IMR-90 (cell line): ENCODE measurements at regions not wholly inside any gene's neighbourhood (a gene's known extent, or its start where the extent isn't known, plus 50 kb on each side); places are given as distances from the start of the nearest gene placed in this dataset.
A peak's percentile ranks its signal among the peaks of the same experiment; 100 is the strongest.

ENCODE experiments used
- ATAC-seq: fragments of 200-7000 bp; cut with Tn5 transposase; 2 replicates; pipeline ENCODE4 v1.9.1; 2020; ENCODE audit warnings: low read depth, mild to moderate bottlenecking, moderate library complexity
- BruUV-seq: library from RNA; stranded (reverse); fragments of 400-500 nt; replicated peaks from 2 replicates; lab custom pipeline; 2021; lab: Mats Ljungman, UMichigan
- CTCF ChIA-PET: fragments of 300-600 bp; formaldehyde crosslinking; extraction: SDS; loops from one replicate; lab custom pipeline; 2021; ENCODE audit warnings: antibody characterized with exemption; lab: Yijun Ruan, JAX
- POLR2A ChIA-PET: fragments of 300-600 bp; sonication (Branson Sonifier 250); formaldehyde crosslinking; loops from one replicate; lab custom pipeline; 2022; ENCODE audit warnings: antibody characterized with exemption; ENCODE audit not compliant: unreplicated experiment; lab: Charles Lee
- DNase-seq: peaks from one replicate; pipeline ENCODE4 v3.0.0; 2013
- H2AFZ ChIP-seq: replicated peaks from 2 replicates; pipeline ENCODE3; 2013; ENCODE audit warnings: low read length, mild to moderate bottlenecking; ENCODE audit not compliant: poor library complexity
- H2AK5ac ChIP-seq: 2 replicates; pipeline ENCODE4 v1.6.1; 2013; ENCODE audit warnings: low read depth, low read length, inconsistent platforms
- H2AK9ac ChIP-seq: replicated peaks from 2 replicates; pipeline ENCODE3; 2013; ENCODE audit warnings: mild to moderate bottlenecking, low read depth, low read length, moderate library complexity; ENCODE audit not compliant: poor library complexity
- H2BK120ac ChIP-seq: 2 replicates; pipeline ENCODE4 v1.6.1; 2013; ENCODE audit warnings: low read depth, low read length, inconsistent platforms
- H2BK15ac ChIP-seq: 3 replicates; pipeline ENCODE4 v1.6.1; 2013; ENCODE audit warnings: low read depth, low read length, inconsistent platforms
- H2BK20ac ChIP-seq: 2 replicates; pipeline ENCODE4 v1.6.1; 2013; ENCODE audit warnings: low read depth, mild to moderate bottlenecking, inconsistent platforms, low read length, moderate library complexity
- H2BK5ac ChIP-seq: 2 replicates; pipeline ENCODE4 v1.6.1; 2013; ENCODE audit warnings: mild to moderate bottlenecking, low read depth, low read length, inconsistent platforms; ENCODE audit not compliant: poor library complexity, severe bottlenecking
- H3K14ac ChIP-seq: replicated peaks from 2 replicates; pipeline ENCODE4 v1.6.1; 2013; ENCODE audit warnings: low read depth, low read length, inconsistent platforms
- H3K18ac ChIP-seq: 2 replicates; pipeline ENCODE4 v1.6.1; 2013; ENCODE audit warnings: low read depth, low read length, control low read depth
- H3K23ac ChIP-seq: 2 replicates; pipeline ENCODE4 v1.6.1; 2013; ENCODE audit warnings: low read depth, low read length, inconsistent platforms
- H3K27ac ChIP-seq: 2 replicates; pipeline ENCODE4 v1.5.1; 2013; ENCODE audit warnings: mild to moderate bottlenecking, control low read depth, low read length; ENCODE audit not compliant: insufficient read depth
- H3K27me3 ChIP-seq: 2 replicates; pipeline ENCODE4 v1.6.1; 2013; ENCODE audit warnings: low read length; ENCODE audit not compliant: control insufficient read depth, insufficient read depth
- H3K36me3 ChIP-seq: 2 replicates; pipeline ENCODE4 v1.6.1; 2013; ENCODE audit warnings: low read length, mixed read lengths; ENCODE audit not compliant: control insufficient read depth, insufficient read depth
- H3K4ac ChIP-seq: 2 replicates; pipeline ENCODE4 v1.6.1; 2013; ENCODE audit warnings: low read depth, low read length, inconsistent platforms
- H3K4me1 ChIP-seq: 2 replicates; pipeline ENCODE4 v1.6.1; 2013; ENCODE audit warnings: low read length, mixed read lengths; ENCODE audit not compliant: control insufficient read depth, insufficient read depth
- H3K4me2 ChIP-seq: 2 replicates; pipeline ENCODE4 v1.6.1; 2013; ENCODE audit warnings: low read depth, mild to moderate bottlenecking, control low read depth, low read length, moderate library complexity
- H3K4me3 ChIP-seq: 2 replicates; pipeline ENCODE4 v1.5.1; 2013; ENCODE audit warnings: low read depth, mild to moderate bottlenecking, control low read depth, low read length, moderate library complexity; ENCODE audit not compliant: insufficient read depth
- H3K56ac ChIP-seq: 2 replicates; pipeline ENCODE4 v1.6.1; 2013; ENCODE audit warnings: low read length, inconsistent platforms; ENCODE audit not compliant: insufficient read depth; ENCODE audit errors: extremely low read depth
- H3K79me1 ChIP-seq, 2 experiments: 2 replicates each; pipeline ENCODE4 v1.6.1; 2013; ENCODE audit warnings: low read length in 2 of 2, inconsistent platforms in 1 of 2, low read depth in 1 of 2
- H3K9ac ChIP-seq: 2 replicates; pipeline ENCODE4 v1.6.1; 2013; ENCODE audit warnings: low read depth, low read length, control low read depth
- H3K9me1 ChIP-seq: 2 replicates; pipeline ENCODE4 v1.6.1; 2013; ENCODE audit warnings: low read length, inconsistent platforms; ENCODE audit not compliant: insufficient read depth
- H3K9me3 ChIP-seq: 2 replicates; pipeline ENCODE4 v1.6.1; 2013; ENCODE audit warnings: low read length; ENCODE audit not compliant: control insufficient read depth, insufficient read depth
- H4K20me1 ChIP-seq: 2 replicates; pipeline ENCODE4 v1.6.1; 2013; ENCODE audit warnings: low read length, inconsistent platforms; ENCODE audit not compliant: insufficient read depth
- H4K5ac ChIP-seq: 2 replicates; pipeline ENCODE4 v1.6.1; 2013; ENCODE audit warnings: mild to moderate bottlenecking, low read depth, low read length, control low read depth
- H4K8ac ChIP-seq, 2 experiments: 2 replicates each; pipeline ENCODE4 v1.6.1; 2013; ENCODE audit warnings: low read depth in 2 of 2, low read length in 2 of 2, control low read depth in 1 of 2, inconsistent platforms in 1 of 2
- H4K91ac ChIP-seq: 2 replicates; pipeline ENCODE4 v1.6.1; 2013; ENCODE audit warnings: low read depth, low read length, inconsistent platforms; ENCODE audit not compliant: insufficient read depth
- BHLHE40 ChIP-seq: fragments of 150-350 bp; IDR thresholded peaks from 2 replicates; pipeline ENCODE4 v1.6.1; 2016; ENCODE audit warnings: mild to moderate bottlenecking, low read depth, low read length
- CEBPB ChIP-seq: IDR thresholded peaks from 2 replicates; pipeline ENCODE4 v1.6.1; 2012; ENCODE audit warnings: low read depth, low read length, improper control_type of control experiment
- CHD1 ChIP-seq: IDR thresholded peaks from 2 replicates; pipeline ENCODE4 v1.6.1; 2012; ENCODE audit warnings: low read depth, low read length, improper control_type of control experiment
- FOS ChIP-seq: fragments of 150-350 bp; IDR thresholded peaks from 2 replicates; pipeline ENCODE4 v1.6.1; 2016; ENCODE audit warnings: low read depth, low read length
- MAFK ChIP-seq: IDR thresholded peaks from 2 replicates; pipeline ENCODE4 v1.6.1; 2012; ENCODE audit warnings: low read depth, low read length, improper control_type of control experiment
- MAZ ChIP-seq: IDR thresholded peaks from 2 replicates; pipeline ENCODE4 v1.6.1; 2012; ENCODE audit warnings: low read depth, mild to moderate bottlenecking, low read length, improper control_type of control experiment, moderate library complexity, borderline replicate concordance
- MXI1 ChIP-seq: IDR thresholded peaks from 2 replicates; pipeline ENCODE4 v1.6.1; 2012; ENCODE audit warnings: low read depth, mild to moderate bottlenecking, low read length, moderate library complexity, borderline replicate concordance
- NFE2L2 ChIP-seq: fragments of 150-350 bp; IDR thresholded peaks from 2 replicates; pipeline ENCODE4 v1.6.1; 2016; ENCODE audit warnings: low read depth, mild to moderate bottlenecking, low read length
- POLR2A ChIP-seq: IDR thresholded peaks from 2 replicates; pipeline ENCODE4 v1.6.1; 2012; ENCODE audit warnings: mild to moderate bottlenecking, low read depth, low read length
- RAD21 ChIP-seq: IDR thresholded peaks from 2 replicates; pipeline ENCODE4 v1.6.1; 2012; ENCODE audit warnings: low read length, improper control_type of control experiment
- RCOR1 ChIP-seq: IDR thresholded peaks from 2 replicates; pipeline ENCODE4 v1.6.1; 2012; ENCODE audit warnings: mild to moderate bottlenecking, low read length, improper control_type of control experiment; ENCODE audit not compliant: insufficient replicate concordance
- RFX5 ChIP-seq: IDR thresholded peaks from 2 replicates; pipeline ENCODE4 v1.8.0; 2012; ENCODE audit warnings: low read depth, mild to moderate bottlenecking, low read length, moderate library complexity
- SMC3 ChIP-seq: fragments of 150-350 bp; IDR thresholded peaks from 2 replicates; pipeline ENCODE4 v1.6.1; 2016; ENCODE audit warnings: low read depth, mild to moderate bottlenecking, antibody characterized with exemption, low read length, moderate library complexity
- WGBS, 2 experiments: methylation state at CpG; one replicate each; pipeline versions ENCODE4 v1.1.5 to v1.1.7; 2013; ENCODE audit warnings: missing lambda C conversion rate in 2 of 2; ENCODE audit not compliant: insufficient read length in 1 of 2; ENCODE audit errors: extremely low coverage in 2 of 2; 5-methylcytosine and 5-hydroxymethylcytosine counted together
- dilution Hi-C: fragments of 300-500 bp; cut with HindIII; formaldehyde crosslinking; loops from one replicate; pipeline ENCODE4 v1.14.3; 2018; ENCODE audit warnings: low sequenced_read_pairs; ENCODE audit not compliant: unreplicated experiment
- in situ Hi-C: fragments of 300-500 bp; cut with MboI; formaldehyde crosslinking; loops from 3 replicates; pipeline ENCODE4 v1.14.3; 2019; ENCODE audit warnings: low sequenced_read_pairs, inconsistent platforms, mixed read lengths
- intact Hi-C: fragments of 100-400 bp; cut with micrococcal nuclease; formaldehyde crosslinking; loops from 2 replicates; pipeline ENCODE4 v1.10.0; 2022
- TF ChIP-seq, protein P1 (sequence below): fragments of 150-350 bp; IDR thresholded peaks from 2 replicates; pipeline ENCODE4 v1.6.1; 2017; ENCODE audit warnings: mild to moderate bottlenecking, antibody characterized with exemption, low read length, low read depth
- TF ChIP-seq, protein P2 (sequence below): conservative IDR thresholded peaks from 2 replicates; pipeline ENCODE4 v1.5.1; 2012; ENCODE audit warnings: mild to moderate bottlenecking, low read depth, low read length, improper control_type of control experiment
- TF ChIP-seq, protein P3 (sequence below): fragments of 150-350 bp; IDR thresholded peaks from 2 replicates; pipeline ENCODE4 v1.6.1; 2016; ENCODE audit warnings: low read depth, mild to moderate bottlenecking, low read length, moderate library complexity, borderline replicate concordance

DNA sequence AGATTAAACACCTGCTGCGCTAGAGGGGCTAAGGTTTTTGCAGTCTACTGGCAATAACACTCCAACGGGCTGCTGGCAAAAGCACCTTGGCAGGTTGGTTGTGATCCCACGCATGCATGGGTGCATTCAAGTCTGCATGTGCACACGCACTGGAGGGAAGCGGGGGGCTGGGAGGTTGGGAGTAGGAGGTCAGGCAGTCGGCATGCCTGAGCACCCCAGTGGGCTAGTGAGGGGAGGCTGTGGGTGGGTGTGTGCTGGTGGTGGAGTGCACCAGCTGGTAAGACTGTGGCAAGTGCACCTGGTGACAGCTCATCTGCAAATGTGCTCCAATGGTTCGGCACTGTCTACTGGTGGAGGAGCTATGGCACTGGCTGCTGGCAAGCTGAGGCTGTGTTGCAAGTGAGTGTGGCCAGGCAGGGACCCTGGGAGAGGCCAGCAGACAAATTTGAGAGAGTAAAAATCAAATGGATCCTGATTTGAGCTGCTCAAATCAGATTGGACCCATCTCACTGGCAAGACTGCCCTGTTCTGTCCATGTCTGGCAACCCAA is 460.6 kb upstream of the DSEL start:
- no peak overlapping the region for H4K5ac ChIP-seq
- no peaks in the 10 kb centered on the region for H3K27me3 ChIP-seq
- H3K56ac ChIP-seq: no peak overlapping the region
- H3K14ac ChIP-seq: no peak overlapping the region
- H3K27ac ChIP-seq: no peak overlapping the region
- TF ChIP-seq CEBPB (no peak), CHD1 (no peak), RAD21 (no peak), RFX5 (no peak), SMC3 (no peak), BHLHE40 (no peak), MAZ (no peak), RCOR1 (no peak), NFE2L2 (no peak), POLR2A (no peak), MAFK (no peak), MXI1 (no peak), FOS (no peak)
- TF ChIP-seq, protein P1, sequence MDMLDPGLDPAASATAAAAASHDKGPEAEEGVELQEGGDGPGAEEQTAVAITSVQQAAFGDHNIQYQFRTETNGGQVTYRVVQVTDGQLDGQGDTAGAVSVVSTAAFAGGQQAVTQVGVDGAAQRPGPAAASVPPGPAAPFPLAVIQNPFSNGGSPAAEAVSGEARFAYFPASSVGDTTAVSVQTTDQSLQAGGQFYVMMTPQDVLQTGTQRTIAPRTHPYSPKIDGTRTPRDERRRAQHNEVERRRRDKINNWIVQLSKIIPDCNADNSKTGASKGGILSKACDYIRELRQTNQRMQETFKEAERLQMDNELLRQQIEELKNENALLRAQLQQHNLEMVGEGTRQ: no peak
- TF ChIP-seq, protein P2, sequence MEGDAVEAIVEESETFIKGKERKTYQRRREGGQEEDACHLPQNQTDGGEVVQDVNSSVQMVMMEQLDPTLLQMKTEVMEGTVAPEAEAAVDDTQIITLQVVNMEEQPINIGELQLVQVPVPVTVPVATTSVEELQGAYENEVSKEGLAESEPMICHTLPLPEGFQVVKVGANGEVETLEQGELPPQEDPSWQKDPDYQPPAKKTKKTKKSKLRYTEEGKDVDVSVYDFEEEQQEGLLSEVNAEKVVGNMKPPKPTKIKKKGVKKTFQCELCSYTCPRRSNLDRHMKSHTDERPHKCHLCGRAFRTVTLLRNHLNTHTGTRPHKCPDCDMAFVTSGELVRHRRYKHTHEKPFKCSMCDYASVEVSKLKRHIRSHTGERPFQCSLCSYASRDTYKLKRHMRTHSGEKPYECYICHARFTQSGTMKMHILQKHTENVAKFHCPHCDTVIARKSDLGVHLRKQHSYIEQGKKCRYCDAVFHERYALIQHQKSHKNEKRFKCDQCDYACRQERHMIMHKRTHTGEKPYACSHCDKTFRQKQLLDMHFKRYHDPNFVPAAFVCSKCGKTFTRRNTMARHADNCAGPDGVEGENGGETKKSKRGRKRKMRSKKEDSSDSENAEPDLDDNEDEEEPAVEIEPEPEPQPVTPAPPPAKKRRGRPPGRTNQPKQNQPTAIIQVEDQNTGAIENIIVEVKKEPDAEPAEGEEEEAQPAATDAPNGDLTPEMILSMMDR: no peak
- TF ChIP-seq, protein P3, sequence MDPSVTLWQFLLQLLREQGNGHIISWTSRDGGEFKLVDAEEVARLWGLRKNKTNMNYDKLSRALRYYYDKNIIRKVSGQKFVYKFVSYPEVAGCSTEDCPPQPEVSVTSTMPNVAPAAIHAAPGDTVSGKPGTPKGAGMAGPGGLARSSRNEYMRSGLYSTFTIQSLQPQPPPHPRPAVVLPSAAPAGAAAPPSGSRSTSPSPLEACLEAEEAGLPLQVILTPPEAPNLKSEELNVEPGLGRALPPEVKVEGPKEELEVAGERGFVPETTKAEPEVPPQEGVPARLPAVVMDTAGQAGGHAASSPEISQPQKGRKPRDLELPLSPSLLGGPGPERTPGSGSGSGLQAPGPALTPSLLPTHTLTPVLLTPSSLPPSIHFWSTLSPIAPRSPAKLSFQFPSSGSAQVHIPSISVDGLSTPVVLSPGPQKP: no peak
- H3K4me2 ChIP-seq: no peak overlapping the region
- H3K9me3 ChIP-seq: no peaks in the 10 kb centered on the region
- H2BK5ac ChIP-seq: no peak overlapping the region
- ATAC-seq: no peak
- intact Hi-C loops (no loop called here), dilution Hi-C loops (no loop called here), in situ Hi-C loops (no loop called here)
- no peak overlapping the region for H4K8ac ChIP-seq
- no TSS peak for BruUV-seq
- H2BK15ac ChIP-seq: no peak overlapping the region
- no peaks in the 10 kb centered on the region for H3K4me1 ChIP-seq
- no peaks in the 10 kb centered on the region for H3K9me1 ChIP-seq
- H2AFZ ChIP-seq: peak overlapping the region; percentile 19
- POLR2A ChIA-PET: no interaction called here
- WGBS, 2 experiments: 87% methylated on average over 3 of the region's 7 CpGs; no CpG with 5 or more reads in 1 of the 2 experiments
- no peak overlapping the region for H3K4ac ChIP-seq
- no peak overlapping the region for H2BK20ac ChIP-seq
- CTCF ChIA-PET: no interaction called here
- H4K91ac ChIP-seq: no peak overlapping the region
- no peak overlapping the region for H2AK5ac ChIP-seq
- no peak overlapping the region for H2AK9ac ChIP-seq
- no peaks in the 10 kb centered on the region for H3K36me3 ChIP-seq
- no peak overlapping the region for H2BK120ac ChIP-seq
- H3K4me3 ChIP-seq: no peak overlapping the region
- no peak overlapping the region for H3K9ac ChIP-seq
- H4K20me1 ChIP-seq: no peaks in the 10 kb centered on the region
- H3K23ac ChIP-seq: no peak overlapping the region
- DNase-seq: no peak
- no peaks in the 10 kb centered on the region for H3K79me1 ChIP-seq
- no peak overlapping the region for H3K18ac ChIP-seq
